Smooth muscle cell (in vitro differentiated cells): ENCODE measurements at regions not wholly inside any gene's neighbourhood (a gene's known extent, or its start where the extent isn't known, plus 50 kb on each side); places are given as distances from the start of the nearest gene placed in this dataset.

ENCODE experiments used
- DNase-seq: peaks from one replicate; lab custom pipeline; 2025; ENCODE audit not compliant: unreplicated experiment; lab: John Stamatoyannopoulos, UW
- H2AFZ ChIP-seq: fragments of 200-600 bp; sonication (generic); 2 replicates; pipeline ENCODE4 v1.6.0; 2016; ENCODE audit warnings: antibody characterized with exemption, low read depth, mild to moderate bottlenecking
- H3F3A ChIP-seq: fragments of 200-600 bp; sonication (generic); 2 replicates; pipeline ENCODE4 v1.6.0; 2017; ENCODE audit warnings: antibody characterized with exemption, low read depth
- H3K27ac ChIP-seq: fragments of 200-600 bp; sonication (generic); 2 replicates; pipeline ENCODE4 v1.5.1; 2016; ENCODE audit warnings: low read depth, mild to moderate bottlenecking
- H3K27me3 ChIP-seq: fragments of 200-600 bp; sonication (generic); 2 replicates; pipeline ENCODE4 v1.6.1; 2016; ENCODE audit warnings: low read depth, mild to moderate bottlenecking
- H3K36me3 ChIP-seq: fragments of 200-600 bp; sonication (generic); 2 replicates; pipeline ENCODE4 v1.5.1; 2016; ENCODE audit warnings: low read depth
- H3K4me1 ChIP-seq: fragments of 200-600 bp; sonication (generic); 2 replicates; pipeline ENCODE4 v1.5.1; 2016; ENCODE audit warnings: low read depth
- H3K4me2 ChIP-seq: fragments of 200-600 bp; sonication (generic); 2 replicates; pipeline ENCODE4 v1.6.0; 2016; ENCODE audit warnings: mild to moderate bottlenecking
- H3K4me3 ChIP-seq: fragments of 200-600 bp; sonication (generic); 2 replicates; pipeline ENCODE4 v1.5.1; 2016; ENCODE audit warnings: mild to moderate bottlenecking
- H3K79me2 ChIP-seq: fragments of 200-600 bp; sonication (generic); 2 replicates; pipeline ENCODE4 v1.6.0; 2016; ENCODE audit warnings: low read depth, mild to moderate bottlenecking
- H3K9ac ChIP-seq: fragments of 200-600 bp; sonication (generic); 2 replicates; pipeline ENCODE4 v1.6.0; 2016; ENCODE audit warnings: low read depth
- H3K9me3 ChIP-seq: fragments of 200-600 bp; sonication (generic); replicated peaks from 2 replicates; pipeline ENCODE4 v1.5.1; 2016; ENCODE audit warnings: low read depth
- H4K20me1 ChIP-seq: fragments of 200-600 bp; sonication (generic); 2 replicates; pipeline ENCODE4 v1.6.0; 2016; ENCODE audit warnings: low read depth
- CTCF ChIP-seq: fragments of 200-600 bp; sonication (generic); IDR thresholded peaks from 2 replicates; pipeline ENCODE4 v1.5.1; 2017; ENCODE audit warnings: borderline replicate concordance, mild to moderate bottlenecking, antibody characterized with exemption; ENCODE audit not compliant: insufficient read depth, poor library complexity, severe bottlenecking
- WGBS: methylation state at CpG from one replicate; pipeline ENCODE4 v1.1.7; 2016; ENCODE audit warnings: low lambda C conversion rate; 5-methylcytosine and 5-hydroxymethylcytosine counted together

- Histone ChIP-seq H3K4me3 (no peak overlapping the region), H3K4me2 (no peak overlapping the region), H3K27me3 (peaks cover 7% of the 10 kb centered on the region), H2AFZ (no peak overlapping the region), H4K20me1 (no peaks in the 10 kb centered on the region), H3K79me2 (no peaks in the 10 kb centered on the region), H3F3A (no peaks in the 10 kb centered on the region), H3K27ac (no peak overlapping the region), H3K4me1 (no peaks in the 10 kb centered on the region), H3K36me3 (no peaks in the 10 kb centered on the region), H3K9me3 (peaks cover 4% of the 10 kb centered on the region), H3K9ac (no peak overlapping the region)
- TF ChIP-seq CTCF = no peak
- DNase-seq = no peak
Measured at GRCh38 chr16:51705142-51705541, 554.1 kb upstream of the SALL1 start.

GRCh38 chr16:51701025-51701424, 550.0 kb upstream of the SALL1 start:
- Histone ChIP-seq H3K9me3 (peaks cover 4% of the 10 kb centered on the region), H3K4me3 (no peak overlapping the region), H2AFZ (no peak overlapping the region), H3F3A (no peaks in the 10 kb centered on the region), H4K20me1 (no peaks in the 10 kb centered on the region), H3K4me1 (no peaks in the 10 kb centered on the region), H3K27me3 (peaks cover 7% of the 10 kb centered on the region), H3K9ac (no peak overlapping the region), H3K36me3 (no peaks in the 10 kb centered on the region), H3K4me2 (no peak overlapping the region), H3K27ac (no peak overlapping the region), H3K79me2 (no peaks in the 10 kb centered on the region)
- no peak for DNase-seq
- 85% methylated on average over 1 of the region's 1 CpG for WGBS
- TF ChIP-seq CTCF = no peak

GRCh38 chr16:51699686-51700396, 548.8 kb upstream of the SALL1 start:
- H3K4me3 ChIP-seq = no peak overlapping the region

More at GRCh38 chr16:51699686-51700396, 548.8 kb upstream of the SALL1 start:
- Histone ChIP-seq H3K4me1 (no peaks in the 10 kb centered on the region), H3K9ac (no peak overlapping the region), H3K9me3 (no peaks in the 10 kb centered on the region), H4K20me1 (no peaks in the 10 kb centered on the region), H3K27me3 (peaks cover 7% of the 10 kb centered on the region), H3K36me3 (no peaks in the 10 kb centered on the region), H3F3A (no peaks in the 10 kb centered on the region), H3K79me2 (no peaks in the 10 kb centered on the region), H2AFZ (no peak overlapping the region), H3K27ac (no peak overlapping the region), H3K4me2 (no peak overlapping the region)
- 97% methylated on average over 5 of the region's 5 CpGs for WGBS
- DNase-seq = no peak
- TF ChIP-seq CTCF = no peak
